ENCODE measurements at regions not wholly inside any gene's neighbourhood (a gene's known extent, or its start where the extent isn't known, plus 50 kb on each side); places are given as distances from the start of the nearest gene placed in this dataset.

GRCh38 chr12:125988545-125988944 is 923.3 kb downstream of the AACS start:
- no peak overlapping the region for H3K4ac ChIP-seq (replicated peaks; ENCODE audit: insufficient read length, low read depth, low read length)
- no peak overlapping the region for H2AK5ac ChIP-seq (ENCODE audit: low read depth, low read length)
- no peak overlapping the region for H2BK20ac ChIP-seq (ENCODE audit: low read length)
- no peak for FAIRE-seq
- no peaks in the 10 kb centered on the region for H3K36me3 ChIP-seq (ENCODE audit: control insufficient read depth in 2 of 4, insufficient read depth in 4 of 4, low read length in 3 of 4)
- H4K8ac ChIP-seq (ENCODE audit: extremely low read depth, insufficient read depth, low read length), result no peak overlapping the region
- no peak overlapping the region for H4K5ac ChIP-seq (ENCODE audit: insufficient read length, low read depth, low read length)
- no peak for DNase-seq (ENCODE audit: low read depth in 1 of 2, low spot score in 2 of 2)
- peaks cover 0 to 3% (median 1%) of the 10 kb centered on the region in 4 experiments; a peak in 4 of 7 replicates for H3K27me3 ChIP-seq (replicated peaks in 1 of 4; ENCODE audit: control insufficient read depth in 3 of 4, extremely low read depth in 1 of 4, insufficient read depth in 3 of 4, low read length in 3 of 4)
- no peak overlapping the region for H4K91ac ChIP-seq (replicated peaks; ENCODE audit: insufficient read length, low read length)
- no peak overlapping the region for H3K14ac ChIP-seq (ENCODE audit: insufficient read length)
- H3K4me1 ChIP-seq (replicated peaks in 1 of 4; ENCODE audit: control insufficient read depth in 3 of 4, insufficient read depth in 4 of 4, low read length in 3 of 4), result no peaks in the 10 kb centered on the region; a peak in 1 of 7 replicates
- no peak overlapping the region for H2BK12ac ChIP-seq (ENCODE audit: low read depth, low read length)
- H3K79me2 ChIP-seq (ENCODE audit: control insufficient read depth in 1 of 2, insufficient read depth in 2 of 2, low read length in 2 of 2), result no peaks in the 10 kb centered on the region
- H3K27ac ChIP-seq (ENCODE audit: low read depth, low read length), result no peak overlapping the region
- ChIA-PET CTCF (ENCODE audit: partially characterized antibody) (no interaction called here), POLR2A (ENCODE audit: partially characterized antibody) (no interaction called here)
- H3K9ac ChIP-seq (replicated peaks in 1 of 4; ENCODE audit: extremely low read depth in 1 of 4, low read depth in 3 of 4, low read length in 3 of 4), result no peak overlapping the region
- no peak overlapping the region for H3K4me2 ChIP-seq (ENCODE audit: insufficient read depth in 1 of 2, low read depth in 2 of 2, low read length in 2 of 2)
- H3K18ac ChIP-seq (ENCODE audit: extremely low read depth, low read length), result no peak overlapping the region
- WGBS, 2 experiments (ENCODE audit: extremely low coverage in 1 of 2, insufficient coverage in 1 of 2, insufficient read length in 1 of 2, insufficient replicate concordance in 2 of 2, low coverage in 1 of 2, low lambda C conversion rate in 2 of 2, missing lambda C conversion rate in 1 of 2), result 89% methylated on average over 4 of the region's 4 CpGs; no CpG with 5 or more reads in 1 of the 2 experiments
- no peaks in the 10 kb centered on the region for H4K20me1 ChIP-seq (replicated peaks in 1 of 2; ENCODE audit: control insufficient read depth in 1 of 2, insufficient read depth in 2 of 2, low read length in 2 of 2)
- no peak overlapping the region for H2AFZ ChIP-seq (ENCODE audit: low read length)
- no peak overlapping the region for H3K4me3 ChIP-seq (ENCODE audit: extremely low read depth in 1 of 4, insufficient read depth in 2 of 4, low read depth in 3 of 4, low read length in 4 of 4)
- H3K9me3 ChIP-seq (ENCODE audit: insufficient read depth in 2 of 2, low read depth in 1 of 2, low read length in 1 of 2), result no peaks in the 10 kb centered on the region
- H3K23ac ChIP-seq (ENCODE audit: insufficient read length), result no peak overlapping the region
- H2BK15ac ChIP-seq (ENCODE audit: low read length), result no peak overlapping the region
- no peaks in the 10 kb centered on the region for H3K79me1 ChIP-seq (ENCODE audit: low read depth, low read length)
- H2BK120ac ChIP-seq (replicated peaks; ENCODE audit: low read depth, low read length), result no peak overlapping the region
- H3K23me2 ChIP-seq (ENCODE audit: low read depth, low read length), result peaks cover 4% of the 10 kb centered on the region; the same call in 1 of the 2 replicates
- no peak overlapping the region for H3K56ac ChIP-seq (replicated peaks; ENCODE audit: insufficient read length, low read depth, low read length)
- no peak overlapping the region for H2BK5ac ChIP-seq (ENCODE audit: low read depth, low read length)
- TF ChIP-seq SAP30 (IDR thresholded peaks at IDR 0.05; ENCODE audit: insufficient read depth, insufficient replicate concordance, low read length) (no peak), CHD1 (IDR thresholded peaks at IDR 0.05; ENCODE audit: low read depth, low read length) (no peak), EGR1 (IDR thresholded peaks at IDR 0.05; ENCODE audit: borderline replicate concordance, low read depth, low read length) (no peak)
